ENCODE measurements at regions not wholly inside any gene's neighbourhood (a gene's known extent, or its start where the extent isn't known, plus 50 kb on each side); places are given as distances from the start of the nearest gene placed in this dataset.
"Not testable (repeated sequence)": the region's sequence is repeated elsewhere in the genome, so short reads cannot be mapped to it uniquely, and the experiment has no call there.

- no peak overlapping the region for H3K4me3 ChIP-seq
- no peaks in the 10 kb centered on the region for H3K9me3 ChIP-seq
- no peak overlapping the region for H3K27ac ChIP-seq
- no peaks in the 10 kb centered on the region for H3K27me3 ChIP-seq
- DNase-seq (ENCODE audit: low spot score in 2 of 2): no peak
- H3K4me1 ChIP-seq: no peaks in the 10 kb centered on the region
- intact Hi-C loops (cut with DNase I; ENCODE audit: low total_unique reads): no loop called here
- TF ChIP-seq CTCF (IDR thresholded peaks at IDR 0.05) (no peak), POLR2AphosphoS5 (IDR thresholded peaks at IDR 0.05) (no peak), POLR2A (IDR thresholded peaks at IDR 0.05) (no peak)
- no peaks in the 10 kb centered on the region for H3K36me3 ChIP-seq
Observed at GRCh38 chr6:58073263-58073662, 755.8 kb downstream of the PRIM2 start.

GRCh38 chr6:58090067-58090466 is 772.6 kb downstream of the PRIM2 start:
- H3K36me3 ChIP-seq; DNase-seq (ENCODE audit: low spot score in 2 of 2); intact Hi-C loops (cut with DNase I; ENCODE audit: low total_unique reads); H3K4me3 ChIP-seq; H3K27me3 ChIP-seq; H3K9me3 ChIP-seq; H3K27ac ChIP-seq; H3K4me1 ChIP-seq: not testable (repeated sequence)

GRCh38 chr6:58097251-58097650 is 779.8 kb downstream of the PRIM2 start:
- intact Hi-C loops (cut with DNase I; ENCODE audit: low total_unique reads); H3K9me3 ChIP-seq; H3K27ac ChIP-seq: not testable (repeated sequence)

GRCh38 chr6:58113960-58114359 is 796.5 kb downstream of the PRIM2 start:
- TF ChIP-seq CTCF (IDR thresholded peaks at IDR 0.05) (no peak), POLR2AphosphoS5 (IDR thresholded peaks at IDR 0.05) (no peak), POLR2A (IDR thresholded peaks at IDR 0.05) (no peak)
- Histone ChIP-seq H3K36me3 (no peaks in the 10 kb centered on the region), H3K9me3 (no peaks in the 10 kb centered on the region), H3K4me3 (no peak overlapping the region), H3K4me1 (no peaks in the 10 kb centered on the region), H3K27me3 (no peaks in the 10 kb centered on the region), H3K27ac (no peak overlapping the region)
- intact Hi-C loops (cut with DNase I; ENCODE audit: low total_unique reads): no loop called here
- no peak for DNase-seq (ENCODE audit: low spot score in 2 of 2)

More at GRCh38 chr6:58097251-58097650, 779.8 kb downstream of the PRIM2 start:
- DNase-seq (ENCODE audit: low spot score in 2 of 2); H3K4me3 ChIP-seq; H3K4me1 ChIP-seq; H3K27me3 ChIP-seq; H3K36me3 ChIP-seq: not testable (repeated sequence)

GRCh38 chr6:58117162-58117561 is 799.7 kb downstream of the PRIM2 start:
- H3K4me1 ChIP-seq; H3K9me3 ChIP-seq; intact Hi-C loops (cut with DNase I; ENCODE audit: low total_unique reads); H3K27ac ChIP-seq; H3K36me3 ChIP-seq; DNase-seq (ENCODE audit: low spot score in 2 of 2); H3K27me3 ChIP-seq; H3K4me3 ChIP-seq: not testable (repeated sequence)

GRCh38 chr6:58121616-58122015 is 804.2 kb downstream of the PRIM2 start:
- H3K4me3 ChIP-seq; H3K4me1 ChIP-seq; H3K27me3 ChIP-seq; DNase-seq (ENCODE audit: low spot score in 2 of 2); H3K36me3 ChIP-seq; intact Hi-C loops (cut with DNase I; ENCODE audit: low total_unique reads); H3K9me3 ChIP-seq; H3K27ac ChIP-seq: not testable (repeated sequence)

GRCh38 chr6:58123770-58124169 is 806.3 kb downstream of the PRIM2 start:
- intact Hi-C loops (cut with DNase I; ENCODE audit: low total_unique reads); H3K27me3 ChIP-seq; H3K36me3 ChIP-seq; H3K9me3 ChIP-seq; H3K4me3 ChIP-seq; H3K4me1 ChIP-seq; DNase-seq (ENCODE audit: low spot score in 2 of 2); H3K27ac ChIP-seq: not testable (repeated sequence)

- H3K27ac ChIP-seq; H3K4me3 ChIP-seq; H3K36me3 ChIP-seq; H3K27me3 ChIP-seq; H3K4me1 ChIP-seq; intact Hi-C loops (cut with DNase I; ENCODE audit: low total_unique reads); DNase-seq (ENCODE audit: low spot score in 2 of 2); H3K9me3 ChIP-seq: not testable (repeated sequence)
Observed at GRCh38 chr6:58128549-58128948, 811.1 kb downstream of the PRIM2 start.

- DNase-seq (ENCODE audit: low spot score in 2 of 2); H3K9me3 ChIP-seq; H3K36me3 ChIP-seq; H3K4me1 ChIP-seq; H3K27me3 ChIP-seq; H3K4me3 ChIP-seq; H3K27ac ChIP-seq; intact Hi-C loops (cut with DNase I; ENCODE audit: low total_unique reads): not testable (repeated sequence)
Observed at GRCh38 chr6:58129098-58129497, 811.7 kb downstream of the PRIM2 start.

- H3K36me3 ChIP-seq; H3K4me3 ChIP-seq; H3K27ac ChIP-seq; H3K4me1 ChIP-seq; H3K27me3 ChIP-seq; intact Hi-C loops (cut with DNase I; ENCODE audit: low total_unique reads); H3K9me3 ChIP-seq; DNase-seq (ENCODE audit: low spot score in 2 of 2): not testable (repeated sequence)
Observed at GRCh38 chr6:58139746-58140145, 822.3 kb downstream of the PRIM2 start.

- DNase-seq (ENCODE audit: low spot score in 2 of 2); H3K4me3 ChIP-seq; H3K4me1 ChIP-seq; H3K27me3 ChIP-seq; H3K36me3 ChIP-seq; H3K9me3 ChIP-seq; H3K27ac ChIP-seq; intact Hi-C loops (cut with DNase I; ENCODE audit: low total_unique reads): not testable (repeated sequence)
Observed at GRCh38 chr6:58171025-58171424, 853.6 kb downstream of the PRIM2 start.

- DNase-seq (ENCODE audit: low spot score in 2 of 2); H3K27ac ChIP-seq; H3K27me3 ChIP-seq; H3K36me3 ChIP-seq; H3K4me3 ChIP-seq; H3K9me3 ChIP-seq; H3K4me1 ChIP-seq; intact Hi-C loops (cut with DNase I; ENCODE audit: low total_unique reads): not testable (repeated sequence)
Observed at GRCh38 chr6:58181557-58182065, 864.2 kb downstream of the PRIM2 start.
